Skeletal muscle cell (primary cell): ENCODE measurements at regions not wholly inside any gene's neighbourhood (a gene's known extent, or its start where the extent isn't known, plus 50 kb on each side); places are given as distances from the start of the nearest gene placed in this dataset.
A peak's percentile ranks its signal among the peaks of the same experiment; 100 is the strongest.
"Not testable (repeated sequence)": the region's sequence is repeated elsewhere in the genome, so short reads cannot be mapped to it uniquely, and the experiment has no call there.

Experiments used
- DNase-seq: peaks from one replicate; pipeline ENCODE4 v3.0.0-alpha.2; 2010; ENCODE audit warnings: low read depth
- H3K4me3 ChIP-seq: 2 replicates; pipeline ENCODE4 v1.5.1; 2011; ENCODE audit warnings: low read depth, mild to moderate bottlenecking, control low read depth, low read length, moderate library complexity

- not testable (repeated sequence) for H3K4me3 ChIP-seq, DNase-seq
These were observed 104.3 kb upstream of the SLC25A48 start for GRCh38 chr5:135730161-135730560.

- DNase-seq: no peak
These were observed 105.1 kb upstream of the SLC25A48 start for GRCh38 chr5:135729321-135729786.

GRCh38 chr5:135724617-135725016, 109.8 kb upstream of the SLC25A48 start:
- no peak for DNase-seq
- H3K4me3 ChIP-seq: no peak overlapping the region

More at GRCh38 chr5:135729321-135729786, 105.1 kb upstream of the SLC25A48 start:
- H3K4me3 ChIP-seq: no peak overlapping the region

- DNase-seq: no peak
- H3K4me3 ChIP-seq: no peak overlapping the region
These were observed 111.0 kb upstream of the SLC25A48 start for GRCh38 chr5:135723491-135723890.

- DNase-seq: no peak
- no peak overlapping the region for H3K4me3 ChIP-seq
These were observed 112.8 kb upstream of the SLC25A48 start for GRCh38 chr5:135721548-135722090.

- no peak overlapping the region for H3K4me3 ChIP-seq
- no peak for DNase-seq
These were observed 114.3 kb upstream of the SLC25A48 start for GRCh38 chr5:135720191-135720590.

GRCh38 chr5:135719428-135720063, 114.9 kb upstream of the SLC25A48 start:
- no peak overlapping the region for H3K4me3 ChIP-seq
- no peak for DNase-seq

GRCh38 chr5:135718651-135719050, 115.8 kb upstream of the SLC25A48 start:
- no peak overlapping the region for H3K4me3 ChIP-seq
- no peak for DNase-seq

GRCh38 chr5:135718151-135718550, 116.3 kb upstream of the SLC25A48 start:
- DNase-seq: peak; percentile 10
- no peak overlapping the region for H3K4me3 ChIP-seq

GRCh38 chr5:135715267-135716055, 119.0 kb upstream of the SLC25A48 start:
- no peak for DNase-seq
- H3K4me3 ChIP-seq: no peak overlapping the region

- no peak overlapping the region for H3K4me3 ChIP-seq
- DNase-seq: no peak
These were observed 120.2 kb upstream of the SLC25A48 start for GRCh38 chr5:135714126-135714894.

- no peak overlapping the region for H3K4me3 ChIP-seq
- DNase-seq: no peak
These were observed 121.1 kb upstream of the SLC25A48 start for GRCh38 chr5:135713161-135713915.

- DNase-seq: no peak
- no peak overlapping the region for H3K4me3 ChIP-seq
These were observed 122.6 kb upstream of the SLC25A48 start for GRCh38 chr5:135711911-135712310.

- no peak overlapping the region for H3K4me3 ChIP-seq
- DNase-seq: no peak
These were observed 124.3 kb upstream of the SLC25A48 start for GRCh38 chr5:135710045-135710675.

GRCh38 chr5:135709208-135709575, 125.3 kb upstream of the SLC25A48 start:
- DNase-seq: no peak
- no peak overlapping the region for H3K4me3 ChIP-seq

GRCh38 chr5:135708481-135709207, 125.8 kb upstream of the SLC25A48 start:
- H3K4me3 ChIP-seq: no peak overlapping the region
- DNase-seq: no peak

- H3K4me3 ChIP-seq: no peak overlapping the region
- no peak for DNase-seq
These were observed 127.2 kb upstream of the SLC25A48 start for GRCh38 chr5:135707302-135707701.

GRCh38 chr5:135706893-135707292, 127.6 kb upstream of the SLC25A48 start:
- H3K4me3 ChIP-seq: no peak overlapping the region
- no peak for DNase-seq
